Nephron progenitor cell (in vitro differentiated cells): ENCODE measurements at regions not wholly inside any gene's neighbourhood (a gene's known extent, or its start where the extent isn't known, plus 50 kb on each side); places are given as distances from the start of the nearest gene placed in this dataset.

Source experiments
- DNase-seq: peaks from one replicate; pipeline ENCODE4 v3.0.0; 2021
- H3K27ac Mint-ChIP-seq: 2 replicates; pipeline ENCODE4 v1.8.0; 2021; ENCODE audit warnings: mild to moderate bottlenecking, moderate library complexity, mixed read lengths
- H3K27me3 Mint-ChIP-seq: 2 replicates; pipeline ENCODE4 v1.8.0; 2021; ENCODE audit warnings: mild to moderate bottlenecking, low read depth, mixed read lengths; ENCODE audit not compliant: poor library complexity
- H3K36me3 Mint-ChIP-seq: 2 replicates; pipeline ENCODE4 v1.8.0; 2021; ENCODE audit warnings: low read depth, mixed read lengths
- H3K4me1 Mint-ChIP-seq: 2 replicates; pipeline ENCODE4 v1.8.0; 2021; ENCODE audit warnings: mixed read lengths
- H3K4me3 Mint-ChIP-seq: 2 replicates; pipeline ENCODE4 v1.8.0; 2021; ENCODE audit warnings: mild to moderate bottlenecking, moderate library complexity, mixed read lengths
- H3K9me3 Mint-ChIP-seq: 2 replicates; pipeline ENCODE4 v1.8.0; 2021; ENCODE audit warnings: mild to moderate bottlenecking, moderate library complexity, mixed read lengths
- TF ChIP-seq, protein P1 (sequence below): fragments of 200-600 bp; sonication (generic); IDR thresholded peaks from 2 replicates; pipeline ENCODE4 v1.5.0; 2021; ENCODE audit warnings: antibody characterized with exemption

DNA sequence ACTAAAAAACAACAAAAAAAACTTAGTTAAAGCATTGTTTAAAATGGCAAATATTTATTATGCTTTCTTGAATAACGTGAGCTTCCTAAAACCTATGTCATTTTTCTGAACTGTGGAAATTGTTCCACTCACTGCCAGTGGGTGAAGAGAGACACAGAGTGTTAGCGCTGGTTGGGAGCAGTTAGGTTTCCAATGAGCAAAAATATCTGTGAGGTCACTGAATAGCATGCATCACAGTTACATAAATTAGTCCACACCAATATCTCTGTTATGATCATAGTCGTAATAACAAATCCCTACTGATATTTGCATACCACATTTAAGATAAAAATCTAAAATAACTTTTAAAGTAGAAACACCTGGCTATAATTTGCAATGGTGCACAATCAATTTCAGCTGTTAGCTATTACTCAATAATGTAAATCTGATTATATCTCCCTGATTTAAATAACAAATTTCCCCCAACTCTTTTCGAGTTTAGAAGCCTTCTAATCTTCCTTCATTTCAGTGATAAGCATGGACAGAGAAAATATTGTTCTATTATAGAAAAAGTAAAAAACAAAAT, 1094.0 kb upstream of the KLHL29 start:
- H3K36me3 Mint-ChIP-seq: no peaks in the 10 kb centered on the region
- no peaks in the 10 kb centered on the region for H3K9me3 Mint-ChIP-seq

DNA sequence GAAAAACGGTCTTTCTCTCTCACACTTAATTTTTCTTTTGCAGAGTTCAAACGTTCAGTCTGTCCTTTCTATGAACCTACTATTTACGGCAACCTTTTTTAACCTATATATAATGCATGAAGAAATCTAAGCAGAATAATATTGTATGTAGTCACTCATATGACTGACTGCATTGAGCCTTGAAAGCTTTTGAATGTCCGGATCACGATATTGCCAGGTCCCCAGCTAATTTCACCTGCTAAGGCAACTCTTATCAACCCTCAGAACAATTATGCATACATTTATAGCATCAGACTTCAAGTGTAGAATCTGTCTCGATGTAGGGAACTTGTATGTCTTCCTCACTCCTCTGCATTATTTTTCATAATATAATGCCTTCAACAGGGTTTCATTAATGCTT, 1083.8 kb upstream of the KLHL29 start:
- Mint-ChIP-seq H3K27me3 (no peaks in the 10 kb centered on the region), H3K36me3 (no peaks in the 10 kb centered on the region), H3K27ac (no peak overlapping the region), H3K4me3 (no peak overlapping the region), H3K4me1 (no peaks in the 10 kb centered on the region), H3K9me3 (peaks cover 14% of the 10 kb centered on the region)
- DNase-seq: no peak
- TF ChIP-seq, protein P1, sequence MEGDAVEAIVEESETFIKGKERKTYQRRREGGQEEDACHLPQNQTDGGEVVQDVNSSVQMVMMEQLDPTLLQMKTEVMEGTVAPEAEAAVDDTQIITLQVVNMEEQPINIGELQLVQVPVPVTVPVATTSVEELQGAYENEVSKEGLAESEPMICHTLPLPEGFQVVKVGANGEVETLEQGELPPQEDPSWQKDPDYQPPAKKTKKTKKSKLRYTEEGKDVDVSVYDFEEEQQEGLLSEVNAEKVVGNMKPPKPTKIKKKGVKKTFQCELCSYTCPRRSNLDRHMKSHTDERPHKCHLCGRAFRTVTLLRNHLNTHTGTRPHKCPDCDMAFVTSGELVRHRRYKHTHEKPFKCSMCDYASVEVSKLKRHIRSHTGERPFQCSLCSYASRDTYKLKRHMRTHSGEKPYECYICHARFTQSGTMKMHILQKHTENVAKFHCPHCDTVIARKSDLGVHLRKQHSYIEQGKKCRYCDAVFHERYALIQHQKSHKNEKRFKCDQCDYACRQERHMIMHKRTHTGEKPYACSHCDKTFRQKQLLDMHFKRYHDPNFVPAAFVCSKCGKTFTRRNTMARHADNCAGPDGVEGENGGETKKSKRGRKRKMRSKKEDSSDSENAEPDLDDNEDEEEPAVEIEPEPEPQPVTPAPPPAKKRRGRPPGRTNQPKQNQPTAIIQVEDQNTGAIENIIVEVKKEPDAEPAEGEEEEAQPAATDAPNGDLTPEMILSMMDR: no peak

More for the DNA sequence above, 1094.0 kb upstream of the KLHL29 start:
- H3K27me3 Mint-ChIP-seq: peaks cover 3% of the 10 kb centered on the region
- TF ChIP-seq, protein P1: no peak
- H3K27ac Mint-ChIP-seq: no peak overlapping the region
- H3K4me1 Mint-ChIP-seq: no peaks in the 10 kb centered on the region
- H3K4me3 Mint-ChIP-seq: no peak overlapping the region
- no peak for DNase-seq

DNA sequence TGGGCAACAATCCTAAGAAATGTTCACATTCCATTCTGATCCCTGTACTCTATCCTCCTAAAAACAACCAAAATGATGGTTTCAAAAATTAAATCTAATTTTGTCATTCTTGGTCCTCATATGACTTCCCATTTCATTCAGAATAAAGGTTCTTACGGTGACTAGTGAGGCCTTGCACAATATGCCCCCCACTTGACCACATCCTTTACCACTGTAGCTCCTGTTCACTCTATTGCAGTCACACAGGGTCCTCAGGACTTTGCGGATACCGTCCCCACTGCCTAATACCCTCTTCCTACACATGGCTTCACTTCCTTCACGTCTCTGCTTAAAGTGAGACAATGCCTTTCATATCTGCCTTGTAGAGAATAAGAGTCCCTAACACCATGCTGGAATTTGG, 1058.7 kb upstream of the KLHL29 start:
- TF ChIP-seq, protein P1: no peak
- Mint-ChIP-seq H3K27ac (no peak overlapping the region), H3K36me3 (no peaks in the 10 kb centered on the region), H3K4me1 (peaks cover 4% of the 10 kb centered on the region), H3K9me3 (peaks cover 3% of the 10 kb centered on the region), H3K27me3 (no peaks in the 10 kb centered on the region), H3K4me3 (no peak overlapping the region)
- no peak for DNase-seq

DNA sequence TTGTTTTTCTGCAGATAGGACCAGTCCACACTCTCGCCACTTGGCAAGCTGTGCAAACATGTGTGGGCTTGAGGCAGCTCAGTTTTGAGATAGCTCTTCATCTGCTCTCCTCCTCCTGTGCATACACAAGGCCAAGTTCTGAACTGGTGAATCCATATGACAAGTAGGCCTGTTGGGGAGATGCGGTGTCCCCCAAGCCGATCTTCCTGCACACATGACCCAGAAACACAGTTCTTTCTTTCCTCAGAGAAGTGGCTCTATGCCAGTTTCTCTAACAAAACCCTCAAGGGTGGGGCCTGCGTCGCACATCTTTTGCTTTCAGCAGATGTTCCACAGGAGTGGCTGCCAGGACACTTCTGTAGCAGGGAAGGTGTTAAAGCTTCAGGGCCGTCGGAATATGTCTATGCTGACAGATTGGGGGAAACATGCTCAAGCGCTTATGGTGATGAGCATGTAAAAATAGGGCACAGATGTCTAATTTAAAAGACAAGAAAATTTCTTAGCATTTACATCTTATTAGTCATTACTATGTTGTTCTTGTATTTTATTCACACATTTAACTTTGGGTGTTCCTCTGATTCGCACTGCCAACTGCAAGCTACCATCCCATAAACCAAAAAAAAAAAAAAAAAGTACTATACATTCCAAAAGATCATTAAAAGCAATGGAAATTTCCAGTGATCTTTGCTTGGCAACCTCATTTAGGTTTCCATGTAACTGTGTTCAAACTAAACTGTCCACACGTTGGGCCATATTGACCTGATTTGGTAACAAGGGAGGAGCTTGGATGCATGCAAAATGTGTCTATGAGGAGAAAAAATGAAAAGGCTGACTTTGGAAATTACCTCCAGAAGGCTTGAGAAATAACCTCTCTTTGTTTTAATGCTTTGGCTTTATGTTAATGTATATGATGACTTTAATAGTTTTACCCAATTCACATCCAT, 1055.5 kb upstream of the KLHL29 start:
- Mint-ChIP-seq H3K36me3 (no peaks in the 10 kb centered on the region), H3K27ac (no peak overlapping the region), H3K9me3 (no peaks in the 10 kb centered on the region), H3K4me1 (peaks cover 4% of the 10 kb centered on the region), H3K27me3 (no peaks in the 10 kb centered on the region), H3K4me3 (no peak overlapping the region)
- no peak for DNase-seq
- TF ChIP-seq, protein P1: no peak

DNA sequence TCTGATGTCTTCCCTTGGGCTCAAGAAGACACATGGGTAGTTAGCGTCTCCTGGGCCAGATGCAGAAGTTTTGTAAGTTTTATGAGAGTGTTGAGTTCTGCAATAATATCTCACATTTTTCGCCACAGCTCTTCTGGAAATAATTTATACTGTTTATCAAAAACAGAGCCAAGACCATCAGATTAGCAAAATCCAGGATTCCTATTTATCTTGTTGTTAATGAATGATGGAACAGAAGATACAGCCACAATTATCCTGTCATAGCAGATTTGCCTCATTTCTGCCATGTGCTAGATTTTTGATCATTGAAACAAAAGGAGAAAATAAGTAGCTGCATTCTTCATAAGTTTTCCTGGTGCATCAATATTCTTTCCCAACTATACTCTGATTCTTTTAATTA, 1048.6 kb upstream of the KLHL29 start:
- Mint-ChIP-seq H3K27ac (no peak overlapping the region), H3K36me3 (no peaks in the 10 kb centered on the region), H3K4me1 (peaks cover 11% of the 10 kb centered on the region), H3K9me3 (no peaks in the 10 kb centered on the region), H3K27me3 (no peaks in the 10 kb centered on the region), H3K4me3 (no peak overlapping the region)
- TF ChIP-seq, protein P1: no peak
- no peak for DNase-seq
